ENCODE measurements at regions not wholly inside any gene's neighbourhood (a gene's known extent, or its start where the extent isn't known, plus 50 kb on each side); places are given as distances from the start of the nearest gene placed in this dataset.

- no peak for DNase-seq (ENCODE audit: extremely low read depth, low read depth)
- no peak overlapping the region for H3K4me3 ChIP-seq (replicated peaks; ENCODE audit: low read depth, low read length)
- TF ChIP-seq CTCF (IDR thresholded peaks at IDR 0.05; ENCODE audit: low read depth, low read length, missing control alignments): no peak
Observed at GRCh38 chr4:32789026-32789608, 2068.9 kb downstream of the PCDH7 start.

GRCh38 chr4:32790803-32791202 is 2070.6 kb downstream of the PCDH7 start:
- no peak for TF ChIP-seq CTCF (IDR thresholded peaks at IDR 0.05; ENCODE audit: low read depth, low read length, missing control alignments)
- H3K4me3 ChIP-seq (replicated peaks; ENCODE audit: low read depth, low read length): no peak overlapping the region
- no peak for DNase-seq (ENCODE audit: extremely low read depth, low read depth)

GRCh38 chr4:32798471-32799159 is 2078.4 kb downstream of the PCDH7 start:
- no peak overlapping the region for H3K4me3 ChIP-seq (replicated peaks; ENCODE audit: low read depth, low read length)
- TF ChIP-seq CTCF (IDR thresholded peaks at IDR 0.05; ENCODE audit: low read depth, low read length, missing control alignments): no peak
- DNase-seq (ENCODE audit: extremely low read depth, low read depth): no peak

- no peak for TF ChIP-seq CTCF (IDR thresholded peaks at IDR 0.05; ENCODE audit: low read depth, low read length, missing control alignments)
- DNase-seq (ENCODE audit: extremely low read depth, low read depth): no peak
- no peak overlapping the region for H3K4me3 ChIP-seq (replicated peaks; ENCODE audit: low read depth, low read length)
Observed at GRCh38 chr4:32824336-32824735, 2104.2 kb downstream of the PCDH7 start.

- no peak for TF ChIP-seq CTCF (IDR thresholded peaks at IDR 0.05; ENCODE audit: low read depth, low read length, missing control alignments)
- DNase-seq (ENCODE audit: extremely low read depth, low read depth): no peak
Observed at GRCh38 chr4:32826169-32826568, 2106.0 kb downstream of the PCDH7 start.

GRCh38 chr4:32830160-32830559 is 2110.0 kb downstream of the PCDH7 start:
- no peak for DNase-seq (ENCODE audit: extremely low read depth, low read depth)
- no peak for TF ChIP-seq CTCF (IDR thresholded peaks at IDR 0.05; ENCODE audit: low read depth, low read length, missing control alignments)

More at GRCh38 chr4:32826169-32826568, 2106.0 kb downstream of the PCDH7 start:
- H3K4me3 ChIP-seq (replicated peaks; ENCODE audit: low read depth, low read length): no peak overlapping the region

More at GRCh38 chr4:32830160-32830559, 2110.0 kb downstream of the PCDH7 start:
- H3K4me3 ChIP-seq (replicated peaks; ENCODE audit: low read depth, low read length): no peak overlapping the region

All from HFF-Myc (cell line).